CD4-positive, alpha-beta T cell treated with Interleukin-10 for 1 hour (primary cell): ENCODE measurements at regions not wholly inside any gene's neighbourhood (a gene's known extent, or its start where the extent isn't known, plus 50 kb on each side); places are given as distances from the start of the nearest gene placed in this dataset.

Experiments
- DNase-seq: peaks from one replicate; pipeline ENCODE4 v3.0.0-alpha.2; 2020

GRCh38 chr20:24739746-24740145, 209.3 kb upstream of the CST7 start:
- DNase-seq, result no peak

GRCh38 chr20:24741493-24742072, 207.5 kb upstream of the CST7 start:
- DNase-seq, result no peak

- no peak for DNase-seq
Measured at GRCh38 chr20:24742436-24742835, 206.6 kb upstream of the CST7 start.

GRCh38 chr20:24742989-24743388, 206.1 kb upstream of the CST7 start:
- no peak for DNase-seq

- no peak for DNase-seq
Measured at GRCh38 chr20:24743641-24744040, 205.4 kb upstream of the CST7 start.

- no peak for DNase-seq
Measured at GRCh38 chr20:24744747-24745146, 204.3 kb upstream of the CST7 start.

GRCh38 chr20:24745206-24745605, 203.9 kb upstream of the CST7 start:
- DNase-seq, result no peak

GRCh38 chr20:24745617-24746350, 203.3 kb upstream of the CST7 start:
- DNase-seq, result no peak

- no peak for DNase-seq
Measured at GRCh38 chr20:24746351-24746685, 202.8 kb upstream of the CST7 start.

- no peak for DNase-seq
Measured at GRCh38 chr20:24747010-24747712, 201.9 kb upstream of the CST7 start.

- DNase-seq, result no peak
Measured at GRCh38 chr20:24747881-24748595, 201.0 kb upstream of the CST7 start.

- no peak for DNase-seq
Measured at GRCh38 chr20:24751551-24751950, 197.5 kb upstream of the CST7 start.

- no peak for DNase-seq
Measured at GRCh38 chr20:24752612-24753011, 196.5 kb upstream of the CST7 start.

GRCh38 chr20:24753130-24753529, 195.9 kb upstream of the CST7 start:
- no peak for DNase-seq

GRCh38 chr20:24754691-24755090, 194.4 kb upstream of the CST7 start:
- DNase-seq, result no peak

- no peak for DNase-seq
Measured at GRCh38 chr20:24755411-24755922, 193.6 kb upstream of the CST7 start.

GRCh38 chr20:24756292-24757025, 192.6 kb upstream of the CST7 start:
- DNase-seq, result no peak

- no peak for DNase-seq
Measured at GRCh38 chr20:24761220-24762065, 187.6 kb upstream of the CST7 start.

GRCh38 chr20:24762371-24762770, 186.7 kb upstream of the CST7 start:
- DNase-seq, result no peak

- no peak for DNase-seq
Measured at GRCh38 chr20:24762791-24763350, 186.2 kb upstream of the CST7 start.

GRCh38 chr20:24763386-24764026, 185.6 kb upstream of the CST7 start:
- DNase-seq, result no peak
